ENCODE measurements at regions not wholly inside any gene's neighbourhood (a gene's known extent, or its start where the extent isn't known, plus 50 kb on each side); places are given as distances from the start of the nearest gene placed in this dataset.

DNA sequence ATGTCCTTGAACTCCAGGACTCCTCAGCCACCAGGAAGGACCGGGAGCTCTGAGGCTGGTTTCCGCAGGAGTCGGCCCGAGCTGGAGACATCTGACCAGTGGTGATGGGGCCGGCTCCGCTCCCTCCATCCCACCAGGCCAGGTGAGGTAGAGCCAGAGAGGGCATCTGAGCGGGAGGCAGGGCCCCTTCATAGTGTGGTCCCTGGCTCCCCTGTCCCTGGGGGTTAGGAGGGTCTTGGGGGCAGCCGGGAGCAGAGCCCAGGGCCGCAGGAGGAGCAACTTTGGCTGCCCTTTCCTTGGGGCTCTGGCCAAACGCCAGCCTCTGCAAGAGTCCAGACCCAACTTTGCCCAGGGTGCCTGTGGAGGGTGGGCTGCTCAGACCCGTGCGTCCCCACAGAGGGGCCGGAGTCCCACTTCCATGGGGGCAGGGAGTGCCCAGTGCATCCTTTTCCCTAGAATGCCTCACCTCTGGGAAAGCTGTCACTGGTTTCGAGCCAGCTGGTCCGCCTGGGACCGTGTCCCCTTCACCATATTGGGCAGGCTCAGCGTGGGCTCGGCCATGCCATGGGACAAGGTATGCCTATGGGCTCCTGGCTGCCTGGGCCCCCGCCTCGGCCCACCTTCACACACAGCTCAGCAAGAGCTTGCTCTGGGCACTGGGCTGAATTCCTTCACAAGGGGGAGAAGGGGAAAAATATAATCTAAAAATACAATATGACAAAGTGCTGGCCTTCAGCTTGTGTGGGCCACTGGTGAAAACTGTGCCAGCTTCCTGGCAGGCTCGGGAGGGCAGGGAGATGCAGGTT, 148.6 kb downstream of the TWIST2 start:
- 88 to 91% methylated on average over 19 to 20 of the region's 21 CpGs for WGBS, 2 donors
- no peak overlapping the region for H3K4me3 ChIP-seq (ENCODE audit: low read depth, poor library complexity, severe bottlenecking)
- intact Hi-C loops (cut with DNase I; ENCODE audit: low total_unique reads), result no loop called here
- peak in 1 of 2 donors; percentile 79 for DNase-seq (ENCODE audit: low spot score in 2 of 2)
- TF ChIP-seq POLR2A (IDR thresholded peaks at IDR 0.05), result no peak
- TF ChIP-seq, protein P1, sequence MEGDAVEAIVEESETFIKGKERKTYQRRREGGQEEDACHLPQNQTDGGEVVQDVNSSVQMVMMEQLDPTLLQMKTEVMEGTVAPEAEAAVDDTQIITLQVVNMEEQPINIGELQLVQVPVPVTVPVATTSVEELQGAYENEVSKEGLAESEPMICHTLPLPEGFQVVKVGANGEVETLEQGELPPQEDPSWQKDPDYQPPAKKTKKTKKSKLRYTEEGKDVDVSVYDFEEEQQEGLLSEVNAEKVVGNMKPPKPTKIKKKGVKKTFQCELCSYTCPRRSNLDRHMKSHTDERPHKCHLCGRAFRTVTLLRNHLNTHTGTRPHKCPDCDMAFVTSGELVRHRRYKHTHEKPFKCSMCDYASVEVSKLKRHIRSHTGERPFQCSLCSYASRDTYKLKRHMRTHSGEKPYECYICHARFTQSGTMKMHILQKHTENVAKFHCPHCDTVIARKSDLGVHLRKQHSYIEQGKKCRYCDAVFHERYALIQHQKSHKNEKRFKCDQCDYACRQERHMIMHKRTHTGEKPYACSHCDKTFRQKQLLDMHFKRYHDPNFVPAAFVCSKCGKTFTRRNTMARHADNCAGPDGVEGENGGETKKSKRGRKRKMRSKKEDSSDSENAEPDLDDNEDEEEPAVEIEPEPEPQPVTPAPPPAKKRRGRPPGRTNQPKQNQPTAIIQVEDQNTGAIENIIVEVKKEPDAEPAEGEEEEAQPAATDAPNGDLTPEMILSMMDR (IDR thresholded peaks at IDR 0.05), result no peak

DNA sequence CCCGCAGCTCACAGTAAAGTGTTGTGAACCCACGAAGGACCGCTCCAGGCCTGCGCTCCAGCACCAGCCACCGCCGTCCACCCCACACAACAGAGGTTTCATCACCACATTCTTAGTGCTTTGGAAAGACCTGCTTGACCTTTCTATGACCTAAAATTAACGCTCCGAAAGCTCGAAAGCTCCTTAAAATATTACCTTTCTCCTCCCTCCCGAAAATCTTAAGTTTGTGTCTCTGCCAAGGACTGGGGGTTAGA, 149.2 kb downstream of the TWIST2 start:
- DNase-seq (ENCODE audit: low spot score in 2 of 2), result no peak
- no peak for TF ChIP-seq POLR2A (IDR thresholded peaks at IDR 0.05)
- TF ChIP-seq, protein P1 (IDR thresholded peaks at IDR 0.05), result no peak
- intact Hi-C loops (cut with DNase I; ENCODE audit: low total_unique reads), result no loop called here
- WGBS, 2 donors, result 78 to 88% methylated on average over 10 of the region's 10 CpGs
- H3K4me3 ChIP-seq (ENCODE audit: low read depth, poor library complexity, severe bottlenecking), result no peak overlapping the region

DNA sequence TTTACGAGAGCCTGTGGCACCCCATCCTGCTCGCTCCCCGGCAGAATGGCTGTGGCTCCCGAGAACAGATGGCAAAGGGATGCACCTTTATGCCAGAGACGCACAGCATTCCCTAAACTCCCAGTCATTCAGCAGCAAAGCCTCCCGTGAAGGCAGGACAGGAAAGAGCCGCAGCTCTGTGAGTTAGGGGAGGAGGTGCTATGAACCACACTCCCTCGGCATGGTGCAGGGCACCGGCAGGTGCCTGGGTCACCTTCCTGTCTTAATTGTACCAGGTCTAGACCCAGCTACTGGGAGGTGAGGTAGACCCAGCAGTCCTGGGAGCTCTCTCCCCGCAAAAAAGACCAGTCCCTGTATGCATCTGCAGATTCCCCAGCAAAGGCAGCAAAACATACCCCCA, 149.8 kb downstream of the TWIST2 start:
- WGBS, 2 donors, result 89 to 90% methylated on average over 8 to 10 of the region's 10 CpGs
- intact Hi-C loops (cut with DNase I; ENCODE audit: low total_unique reads), result no loop called here
- no peak overlapping the region for H3K4me3 ChIP-seq (ENCODE audit: low read depth, poor library complexity, severe bottlenecking)
- DNase-seq (ENCODE audit: low spot score in 2 of 2), result peak in 1 of 2 donors; percentile 61
- TF ChIP-seq POLR2A (IDR thresholded peaks at IDR 0.05), result no peak
- TF ChIP-seq, protein P1 (IDR thresholded peaks at IDR 0.05), result no peak
